ENCODE measurements at regions not wholly inside any gene's neighbourhood (a gene's known extent, or its start where the extent isn't known, plus 50 kb on each side); places are given as distances from the start of the nearest gene placed in this dataset.

DNA sequence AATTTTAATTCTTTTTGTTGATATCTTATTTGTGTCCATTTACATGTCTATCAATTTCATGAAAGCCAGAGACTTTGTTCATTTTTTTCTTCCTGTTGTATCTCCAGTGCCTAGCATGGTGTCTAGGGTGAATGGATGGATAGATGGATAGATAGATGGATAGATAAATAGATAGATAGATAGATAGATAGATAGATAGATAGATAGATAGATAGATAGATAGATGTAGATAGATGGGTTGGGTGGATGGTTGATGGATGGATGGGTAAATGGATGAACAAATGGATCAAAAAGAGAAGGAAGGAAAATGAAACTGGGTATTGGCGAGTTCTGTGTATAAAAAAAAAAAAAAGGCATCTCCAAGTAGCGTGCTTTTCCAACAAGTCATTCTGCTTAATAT, 120.5 kb downstream of the FAM124B start:
- TF ChIP-seq NFRKB (IDR thresholded peaks at IDR 0.05), result no peak
- no peak for TF ChIP-seq FOXM1 (IDR thresholded peaks at IDR 0.05; ENCODE audit: borderline replicate concordance)
- TF ChIP-seq TARDBP (IDR thresholded peaks at IDR 0.05), result no peak
- TF ChIP-seq SP1 (IDR thresholded peaks at IDR 0.05), result no peak
- TF ChIP-seq, protein P1, sequence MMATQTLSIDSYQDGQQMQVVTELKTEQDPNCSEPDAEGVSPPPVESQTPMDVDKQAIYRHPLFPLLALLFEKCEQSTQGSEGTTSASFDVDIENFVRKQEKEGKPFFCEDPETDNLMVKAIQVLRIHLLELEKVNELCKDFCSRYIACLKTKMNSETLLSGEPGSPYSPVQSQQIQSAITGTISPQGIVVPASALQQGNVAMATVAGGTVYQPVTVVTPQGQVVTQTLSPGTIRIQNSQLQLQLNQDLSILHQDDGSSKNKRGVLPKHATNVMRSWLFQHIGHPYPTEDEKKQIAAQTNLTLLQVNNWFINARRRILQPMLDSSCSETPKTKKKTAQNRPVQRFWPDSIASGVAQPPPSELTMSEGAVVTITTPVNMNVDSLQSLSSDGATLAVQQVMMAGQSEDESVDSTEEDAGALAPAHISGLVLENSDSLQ (IDR thresholded peaks at IDR 0.05), result no peak

Measured in HEK293T (cell line).